Ovary (tissue), 3 donors: ENCODE measurements at regions not wholly inside any gene's neighbourhood (a gene's known extent, or its start where the extent isn't known, plus 50 kb on each side); places are given as distances from the start of the nearest gene placed in this dataset.

Experiments used
- CTCF ChIP-seq, 3 donors: fragments of 450-650 bp in 2 of 3; fragments of 200-600 bp in 1 of 3; IDR thresholded peaks; one replicate each; pipeline versions ENCODE4 v1.5.1 to v1.8.0; 2016 to 2022; ENCODE audit warnings: antibody characterized with exemption in 3 of 3, mild to moderate bottlenecking in 1 of 3
- EP300 ChIP-seq: sonication (generic); formaldehyde crosslinking; IDR thresholded peaks from one replicate; pipeline ENCODE4 v1.6.1; 2017; ENCODE audit warnings: antibody characterized with exemption
- POLR2A ChIP-seq: fragments of 450-650 bp; IDR thresholded peaks from one replicate; pipeline ENCODE4 v1.6.1; 2017; ENCODE audit warnings: antibody characterized with exemption, mild to moderate bottlenecking, moderate library complexity
- donor health status: DM: no; HTN: no; CAD: no.

- TF ChIP-seq CTCF (IDR thresholded peaks at IDR 0.05) (no peak), EP300 (no peak), POLR2A (no peak)
Measured at GRCh38 chr17:52244689-52245088, 86.2 kb upstream of the CA10 start.
